HFFc6 (cell line): ENCODE measurements at regions not wholly inside any gene's neighbourhood (a gene's known extent, or its start where the extent isn't known, plus 50 kb on each side); places are given as distances from the start of the nearest gene placed in this dataset.
"Not testable (repeated sequence)": the region's sequence is repeated elsewhere in the genome, so short reads cannot be mapped to it uniquely, and the experiment has no call there.

Experiments used
- DNase-seq: peaks from one replicate; pipeline ENCODE4 v3.0.0-alpha.2; 2018
- H3K27ac Mint-ChIP-seq: 2 replicates; pipeline ENCODE4 v1.8.0; 2020; ENCODE audit warnings: mild to moderate bottlenecking, mixed read lengths
- H3K27me3 Mint-ChIP-seq: 2 replicates; pipeline ENCODE4 v1.8.0; 2021; ENCODE audit warnings: mild to moderate bottlenecking, moderate library complexity, mixed read lengths; ENCODE audit not compliant: insufficient read depth
- H3K36me3 Mint-ChIP-seq: 2 replicates; pipeline ENCODE4 v1.8.0; 2021; ENCODE audit warnings: low read depth, mixed read lengths
- H3K4me1 Mint-ChIP-seq: 2 replicates; pipeline ENCODE4 v1.8.0; 2020; ENCODE audit warnings: low read depth, mixed read lengths
- H3K4me3 Mint-ChIP-seq: 2 replicates; pipeline ENCODE4 v1.8.0; 2020; ENCODE audit warnings: mild to moderate bottlenecking, moderate library complexity, mixed read lengths
- H3K9me3 Mint-ChIP-seq: 2 replicates; pipeline ENCODE4 v1.8.0; 2020; ENCODE audit warnings: mild to moderate bottlenecking, mixed read lengths
- TF ChIP-seq, protein P1 (sequence below): fragments of 200-600 bp; sonication (generic); IDR thresholded peaks from 2 replicates; pipeline ENCODE4 v1.5.0; 2021; ENCODE audit warnings: antibody characterized with exemption, mild to moderate bottlenecking

DNA sequence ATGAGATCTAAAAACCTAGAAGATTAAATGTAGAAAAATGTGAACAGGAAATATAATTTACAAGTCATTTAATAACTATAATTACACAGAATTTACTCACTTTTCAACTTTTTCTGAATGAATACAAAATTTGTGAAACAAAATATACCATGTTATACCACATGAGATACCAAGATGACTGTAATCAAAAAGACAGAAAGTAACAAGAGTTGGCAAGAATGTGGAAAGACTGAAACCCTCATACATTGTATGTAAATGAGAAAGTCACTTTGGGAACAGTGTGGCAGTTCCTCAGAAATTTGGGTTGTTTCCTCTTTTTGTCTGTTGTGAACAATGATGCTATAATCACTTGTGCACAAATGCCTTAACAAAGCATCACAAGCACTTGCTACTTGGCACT, 145.4 kb upstream of the ZNF804A start:
- Mint-ChIP-seq H3K4me3 (no peak overlapping the region), H3K27me3 (no peaks in the 10 kb centered on the region), H3K27ac (no peak overlapping the region), H3K4me1 (no peaks in the 10 kb centered on the region), H3K36me3 (no peaks in the 10 kb centered on the region), H3K9me3 (peaks cover 32% of the 10 kb centered on the region)
- no peak for DNase-seq
- TF ChIP-seq, protein P1, sequence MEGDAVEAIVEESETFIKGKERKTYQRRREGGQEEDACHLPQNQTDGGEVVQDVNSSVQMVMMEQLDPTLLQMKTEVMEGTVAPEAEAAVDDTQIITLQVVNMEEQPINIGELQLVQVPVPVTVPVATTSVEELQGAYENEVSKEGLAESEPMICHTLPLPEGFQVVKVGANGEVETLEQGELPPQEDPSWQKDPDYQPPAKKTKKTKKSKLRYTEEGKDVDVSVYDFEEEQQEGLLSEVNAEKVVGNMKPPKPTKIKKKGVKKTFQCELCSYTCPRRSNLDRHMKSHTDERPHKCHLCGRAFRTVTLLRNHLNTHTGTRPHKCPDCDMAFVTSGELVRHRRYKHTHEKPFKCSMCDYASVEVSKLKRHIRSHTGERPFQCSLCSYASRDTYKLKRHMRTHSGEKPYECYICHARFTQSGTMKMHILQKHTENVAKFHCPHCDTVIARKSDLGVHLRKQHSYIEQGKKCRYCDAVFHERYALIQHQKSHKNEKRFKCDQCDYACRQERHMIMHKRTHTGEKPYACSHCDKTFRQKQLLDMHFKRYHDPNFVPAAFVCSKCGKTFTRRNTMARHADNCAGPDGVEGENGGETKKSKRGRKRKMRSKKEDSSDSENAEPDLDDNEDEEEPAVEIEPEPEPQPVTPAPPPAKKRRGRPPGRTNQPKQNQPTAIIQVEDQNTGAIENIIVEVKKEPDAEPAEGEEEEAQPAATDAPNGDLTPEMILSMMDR, result no peak

DNA sequence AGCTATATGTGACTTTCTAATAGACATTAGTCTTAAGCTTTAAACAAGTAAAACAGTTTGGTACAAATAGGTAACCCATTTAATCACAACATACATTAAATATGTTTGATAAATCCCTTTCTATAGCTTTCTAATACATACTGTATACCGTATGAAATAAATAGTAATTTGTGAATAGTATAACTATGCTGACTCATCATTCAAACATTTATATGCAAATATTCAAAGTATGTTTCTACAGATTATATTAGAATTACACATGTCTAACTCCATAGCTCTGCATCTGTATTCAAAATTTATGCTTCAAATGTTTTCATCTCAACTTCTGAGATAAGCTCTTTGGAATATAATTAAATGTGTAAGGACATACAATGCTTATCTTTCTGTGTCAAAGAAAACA, 142.7 kb upstream of the ZNF804A start:
- Mint-ChIP-seq H3K9me3 (peaks cover 29% of the 10 kb centered on the region), H3K4me3 (no peak overlapping the region)

DNA sequence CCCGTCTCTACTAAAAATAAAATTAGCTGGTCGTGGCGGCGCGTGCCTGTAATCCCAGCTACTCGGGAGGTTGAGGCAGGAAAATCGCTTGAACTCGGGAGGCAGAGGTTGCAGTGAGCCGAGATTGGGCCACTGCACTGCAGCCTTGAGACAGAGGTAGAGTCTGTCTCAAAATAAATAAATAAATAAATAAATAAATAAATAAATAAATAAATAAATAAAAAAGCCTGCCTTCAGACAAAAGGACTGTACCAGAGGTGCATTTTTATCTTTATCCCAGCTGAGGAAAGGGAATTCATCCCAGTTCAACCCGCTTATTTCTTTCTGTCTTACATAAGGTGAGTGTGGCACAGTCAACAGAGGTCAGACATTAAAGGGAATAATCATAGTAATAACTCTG, 141.6 kb upstream of the ZNF804A start:
- not testable (repeated sequence) for H3K27me3 Mint-ChIP-seq, H3K4me1 Mint-ChIP-seq, H3K36me3 Mint-ChIP-seq, H3K27ac Mint-ChIP-seq, DNase-seq, H3K4me3 Mint-ChIP-seq
- peaks cover 24% of the 10 kb centered on the region; the same call in 1 of the 2 replicates for H3K9me3 Mint-ChIP-seq

More for the DNA sequence above, 142.7 kb upstream of the ZNF804A start:
- no peak for DNase-seq
- H3K4me1 Mint-ChIP-seq, result no peaks in the 10 kb centered on the region
- TF ChIP-seq, protein P1, result no peak
- H3K27me3 Mint-ChIP-seq, result no peaks in the 10 kb centered on the region
- H3K36me3 Mint-ChIP-seq, result no peaks in the 10 kb centered on the region
- H3K27ac Mint-ChIP-seq, result no peak overlapping the region

DNA sequence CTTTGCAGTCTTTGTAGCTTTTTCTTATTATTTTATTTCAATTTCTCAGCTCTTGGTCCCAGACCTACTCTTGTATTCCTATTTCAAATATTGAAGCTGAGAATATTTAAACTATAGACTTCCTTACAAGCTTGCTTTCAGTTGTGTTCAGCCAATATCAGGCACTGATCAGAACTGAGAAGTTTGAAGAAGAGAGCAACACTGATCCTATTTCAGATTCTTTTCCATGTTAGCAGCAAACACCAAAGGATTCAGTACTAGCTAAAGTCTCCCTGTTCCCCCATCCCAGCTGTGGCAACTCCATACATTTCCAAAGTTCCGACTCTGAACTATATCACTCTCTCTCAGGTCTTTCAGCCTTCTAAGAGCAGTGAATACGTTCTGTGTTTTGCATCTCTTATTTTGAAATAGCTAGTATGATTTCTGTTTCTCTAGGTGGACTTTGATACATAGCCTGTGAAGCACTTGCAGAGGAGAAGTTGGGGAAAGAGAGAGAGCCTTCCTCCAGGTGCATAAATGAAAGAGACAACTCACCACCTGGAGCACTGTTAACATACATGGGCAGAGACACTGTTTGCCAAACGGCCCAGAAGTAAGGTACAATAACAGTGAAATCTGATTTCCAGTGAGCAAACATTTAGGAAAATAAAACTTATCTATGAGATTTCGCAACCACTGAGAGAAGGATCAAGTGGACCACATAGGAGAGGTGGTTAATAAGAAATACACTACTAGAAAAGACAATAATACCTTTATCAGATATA, 135.0 kb upstream of the ZNF804A start:
- DNase-seq, result no peak
- Mint-ChIP-seq H3K4me1 (no peaks in the 10 kb centered on the region), H3K9me3 (peaks cover 17% of the 10 kb centered on the region), H3K27ac (no peak overlapping the region), H3K4me3 (no peak overlapping the region), H3K27me3 (no peaks in the 10 kb centered on the region), H3K36me3 (no peaks in the 10 kb centered on the region)
- TF ChIP-seq, protein P1, result no peak

DNA sequence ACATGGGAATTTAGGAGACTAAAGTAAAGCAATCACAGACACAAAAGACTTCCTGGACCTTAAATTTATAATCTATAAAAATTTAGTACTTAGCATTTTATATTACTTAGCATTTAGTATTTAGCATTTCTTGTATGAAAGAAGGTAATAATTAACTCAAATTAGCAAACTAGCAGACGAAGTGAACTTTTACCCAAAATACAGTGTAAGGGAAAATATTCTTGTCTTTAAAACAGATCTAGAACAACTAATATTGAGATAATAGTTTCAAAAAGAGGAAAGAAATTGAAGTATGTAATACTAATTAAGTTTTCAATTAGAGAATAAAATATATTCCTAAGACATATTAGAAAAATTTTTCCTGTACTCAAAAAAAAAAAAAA, 134.5 kb upstream of the ZNF804A start:
- 0 out of 2 replicates have a peak, but pooled peaks cover 6% of the 10 kb centered on the region for H3K36me3 Mint-ChIP-seq
- H3K9me3 Mint-ChIP-seq, result peaks cover 23% of the 10 kb centered on the region
- H3K27me3 Mint-ChIP-seq, result no peaks in the 10 kb centered on the region
- DNase-seq, result no peak
- H3K4me1 Mint-ChIP-seq, result no peaks in the 10 kb centered on the region
- no peak overlapping the region for H3K4me3 Mint-ChIP-seq
- TF ChIP-seq, protein P1, result no peak
- no peak overlapping the region for H3K27ac Mint-ChIP-seq

DNA sequence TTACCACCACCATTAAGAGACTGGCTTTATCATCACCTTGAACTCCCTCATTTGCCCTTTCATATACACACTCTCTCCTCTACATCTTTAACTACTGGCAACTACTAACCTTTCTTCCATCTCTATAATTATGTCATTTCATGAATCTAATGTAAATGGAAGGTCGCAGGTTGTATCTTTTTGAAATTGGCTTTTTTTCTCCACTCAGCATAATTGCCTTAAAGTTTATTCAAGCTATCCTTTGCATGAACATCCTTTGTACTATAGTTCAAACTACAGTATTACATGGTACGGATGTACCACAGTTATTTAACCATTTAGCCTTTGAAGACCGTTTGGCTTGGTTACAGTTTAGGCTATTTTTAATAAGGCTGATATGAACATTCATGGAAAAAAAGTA, 129.5 kb upstream of the ZNF804A start:
- no peak overlapping the region for H3K27ac Mint-ChIP-seq
- DNase-seq, result no peak
- no peaks in the 10 kb centered on the region for H3K27me3 Mint-ChIP-seq
- H3K4me3 Mint-ChIP-seq, result no peak overlapping the region
- 0 out of 2 replicates have a peak, but pooled peaks cover 6% of the 10 kb centered on the region for H3K36me3 Mint-ChIP-seq
- no peaks in the 10 kb centered on the region for H3K4me1 Mint-ChIP-seq
- TF ChIP-seq, protein P1, result no peak
- peaks cover 30% of the 10 kb centered on the region for H3K9me3 Mint-ChIP-seq
